ENCODE measurements at regions not wholly inside any gene's neighbourhood (a gene's known extent, or its start where the extent isn't known, plus 50 kb on each side); places are given as distances from the start of the nearest gene placed in this dataset.

DNA sequence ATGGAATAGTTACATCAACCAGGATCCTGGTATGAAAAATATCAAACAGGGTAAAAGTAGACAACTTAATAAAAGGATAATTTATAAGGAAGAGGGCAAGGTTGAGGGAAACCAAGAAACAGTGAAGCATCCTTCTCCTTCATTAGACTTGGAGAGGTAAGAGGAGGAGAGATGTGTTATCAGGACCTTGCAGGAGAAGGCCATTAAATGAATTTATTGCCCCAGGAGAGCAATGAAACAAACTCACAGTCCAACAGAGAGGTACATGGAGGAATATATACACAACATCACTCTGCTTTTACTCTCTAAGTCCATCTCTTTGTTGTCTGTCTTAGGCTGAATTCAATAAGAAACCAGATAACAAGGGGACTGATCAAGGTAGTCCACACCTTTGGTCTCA, 966.2 kb downstream of the SORCS1 start:
- Histone ChIP-seq H3K4me1 (no peaks in the 10 kb centered on the region), H3K9me3 (no peaks in the 10 kb centered on the region), H3K27ac (no peak overlapping the region), H3K36me3 (ENCODE audit: insufficient read depth in 1 of 2, low read depth in 1 of 2) (no peaks in the 10 kb centered on the region), H3K27me3 (ENCODE audit: insufficient read depth in 3 of 3, low read length in 2 of 3) (no peaks in the 10 kb centered on the region), H3K4me3 (no peak overlapping the region)
- DNase-seq (no peak), ATAC-seq (no peak)
- TF ChIP-seq, protein P1, sequence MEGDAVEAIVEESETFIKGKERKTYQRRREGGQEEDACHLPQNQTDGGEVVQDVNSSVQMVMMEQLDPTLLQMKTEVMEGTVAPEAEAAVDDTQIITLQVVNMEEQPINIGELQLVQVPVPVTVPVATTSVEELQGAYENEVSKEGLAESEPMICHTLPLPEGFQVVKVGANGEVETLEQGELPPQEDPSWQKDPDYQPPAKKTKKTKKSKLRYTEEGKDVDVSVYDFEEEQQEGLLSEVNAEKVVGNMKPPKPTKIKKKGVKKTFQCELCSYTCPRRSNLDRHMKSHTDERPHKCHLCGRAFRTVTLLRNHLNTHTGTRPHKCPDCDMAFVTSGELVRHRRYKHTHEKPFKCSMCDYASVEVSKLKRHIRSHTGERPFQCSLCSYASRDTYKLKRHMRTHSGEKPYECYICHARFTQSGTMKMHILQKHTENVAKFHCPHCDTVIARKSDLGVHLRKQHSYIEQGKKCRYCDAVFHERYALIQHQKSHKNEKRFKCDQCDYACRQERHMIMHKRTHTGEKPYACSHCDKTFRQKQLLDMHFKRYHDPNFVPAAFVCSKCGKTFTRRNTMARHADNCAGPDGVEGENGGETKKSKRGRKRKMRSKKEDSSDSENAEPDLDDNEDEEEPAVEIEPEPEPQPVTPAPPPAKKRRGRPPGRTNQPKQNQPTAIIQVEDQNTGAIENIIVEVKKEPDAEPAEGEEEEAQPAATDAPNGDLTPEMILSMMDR (IDR thresholded peaks at IDR 0.05), result no peak
- intact Hi-C loops (cut with DNase I), result no loop called here

DNA sequence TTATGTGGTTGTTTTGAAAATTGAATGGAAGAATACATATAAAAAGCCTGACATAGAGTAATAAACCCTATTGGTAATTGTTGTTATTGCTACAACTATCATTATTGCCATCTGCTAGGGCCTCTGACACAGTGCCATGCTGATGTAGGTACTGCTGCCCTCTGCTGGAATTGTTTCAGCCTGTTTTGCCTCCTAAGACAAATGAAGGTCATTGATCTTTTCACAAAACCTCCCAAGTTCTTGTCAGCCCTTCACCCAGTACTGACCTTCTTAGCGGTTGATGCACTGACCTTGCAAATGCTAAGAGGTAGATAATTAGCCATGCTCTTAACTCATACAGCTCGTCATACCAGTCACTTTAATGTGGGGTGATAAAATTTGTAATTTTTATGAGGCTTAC, 975.2 kb downstream of the SORCS1 start:
- Histone ChIP-seq H3K4me3 (no peak overlapping the region), H3K4me1 (no peaks in the 10 kb centered on the region), H3K36me3 (ENCODE audit: insufficient read depth in 1 of 2, low read depth in 1 of 2) (no peaks in the 10 kb centered on the region), H3K9me3 (no peaks in the 10 kb centered on the region), H3K27ac (no peak overlapping the region), H3K27me3 (ENCODE audit: insufficient read depth in 3 of 3, low read length in 2 of 3) (no peaks in the 10 kb centered on the region)
- ATAC-seq, result no peak
- TF ChIP-seq, protein P1 (IDR thresholded peaks at IDR 0.05), result no peak
- 43 to 56% (median 52%) methylated on average over 2 of the region's 2 CpGs for WGBS, 3 donors
- intact Hi-C loops (cut with DNase I), result no loop called here
- DNase-seq, result no peak

GRCh38 chr10:106185951-106186350, 978.6 kb downstream of the SORCS1 start:
- no peak overlapping the region for H3K4me3 ChIP-seq
- DNase-seq (no peak), ATAC-seq (no peak)
- WGBS, 3 donors, result 84 to 90% (median 89%) methylated on average over 2 of the region's 2 CpGs
- no peaks in the 10 kb centered on the region for H3K27me3 ChIP-seq (ENCODE audit: insufficient read depth in 3 of 3, low read length in 2 of 3)
- no peak overlapping the region for H3K27ac ChIP-seq
- intact Hi-C loops (cut with DNase I), result no loop called here
- H3K36me3 ChIP-seq (ENCODE audit: insufficient read depth in 1 of 2, low read depth in 1 of 2), result no peaks in the 10 kb centered on the region
- no peaks in the 10 kb centered on the region for H3K9me3 ChIP-seq
- TF ChIP-seq, protein P1 (IDR thresholded peaks at IDR 0.05), result no peak
- no peaks in the 10 kb centered on the region for H3K4me1 ChIP-seq

DNA sequence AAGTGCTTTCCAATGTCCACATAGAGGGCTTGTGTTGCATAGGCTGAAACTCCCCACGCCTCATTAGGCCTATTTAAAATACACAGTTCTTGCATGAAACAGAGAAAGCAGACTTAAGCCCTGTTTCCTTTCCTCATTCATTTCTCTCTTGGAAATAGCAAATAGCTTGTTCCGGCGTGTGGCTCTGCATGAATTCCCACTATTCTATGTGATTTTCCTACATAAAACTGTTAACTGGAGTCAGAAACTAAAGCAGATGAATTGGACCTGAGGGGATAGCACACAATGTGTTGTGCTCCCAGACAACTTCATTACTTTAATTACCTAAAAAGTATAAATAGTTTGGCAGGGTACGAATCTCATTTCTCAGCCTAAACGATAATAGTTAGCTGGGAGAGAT, 981.5 kb downstream of the SORCS1 start:
- Histone ChIP-seq H3K9me3 (no peaks in the 10 kb centered on the region), H3K27me3 (ENCODE audit: insufficient read depth in 3 of 3, low read length in 2 of 3) (no peaks in the 10 kb centered on the region), H3K27ac (no peak overlapping the region), H3K4me3 (no peak overlapping the region), H3K36me3 (ENCODE audit: insufficient read depth in 1 of 2, low read depth in 1 of 2) (no peaks in the 10 kb centered on the region), H3K4me1 (no peaks in the 10 kb centered on the region)
- 82 to 84% (median 83%) methylated on average over 5 of the region's 5 CpGs for WGBS, 3 donors
- DNase-seq (no peak), ATAC-seq (no peak)
- intact Hi-C loops (cut with DNase I), result no loop called here
- TF ChIP-seq, protein P1 (IDR thresholded peaks at IDR 0.05), result no peak

DNA sequence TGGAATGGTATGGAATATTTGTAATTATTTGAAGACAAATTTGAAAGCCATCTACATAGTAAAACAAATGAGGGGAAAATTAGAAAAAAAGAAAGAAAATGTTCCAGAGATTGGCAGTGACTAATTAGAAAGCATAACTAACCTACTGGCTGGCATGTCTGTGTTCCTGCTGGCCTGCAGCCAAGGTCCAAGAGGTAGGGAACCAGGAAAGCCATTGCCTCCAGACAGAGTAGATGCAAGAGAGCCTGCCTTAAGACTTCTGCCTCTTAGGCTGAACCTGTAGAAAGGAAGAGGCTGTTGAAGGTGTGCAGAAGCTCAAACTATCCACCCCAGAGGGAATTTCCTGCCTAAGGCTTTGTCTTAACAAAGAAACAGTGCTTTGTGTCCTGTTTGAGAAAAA, 982.0 kb downstream of the SORCS1 start:
- TF ChIP-seq, protein P1 (IDR thresholded peaks at IDR 0.05), result no peak
- intact Hi-C loops (cut with DNase I), result no loop called here
- H3K27ac ChIP-seq, result no peak overlapping the region
- no peak for DNase-seq
- H3K27me3 ChIP-seq (ENCODE audit: insufficient read depth in 3 of 3, low read length in 2 of 3), result no peaks in the 10 kb centered on the region
- no peaks in the 10 kb centered on the region for H3K9me3 ChIP-seq
- no peaks in the 10 kb centered on the region for H3K36me3 ChIP-seq (ENCODE audit: insufficient read depth in 1 of 2, low read depth in 1 of 2)
- no peaks in the 10 kb centered on the region for H3K4me1 ChIP-seq
- H3K4me3 ChIP-seq, result no peak overlapping the region
- ATAC-seq, result no peak

Measured in psoas muscle (tissue), 7 donors.